Activated CD8-positive, alpha-beta memory T cell treated with anti-CD3 and anti-CD28 coated beads, Interleukin-2, amount 50 U/mL, for 4 hours (primary cell): ENCODE measurements at regions not wholly inside any gene's neighbourhood (a gene's known extent, or its start where the extent isn't known, plus 50 kb on each side); places are given as distances from the start of the nearest gene placed in this dataset.

Experiments
- DNase-seq: peaks from one replicate; pipeline ENCODE4 v3.0.0-alpha.2; 2020

- no peak for DNase-seq
Observed at GRCh38 chr15:62447742-62448141, 282.7 kb upstream of the C2CD4B start.

GRCh38 chr15:62449638-62450037, 284.6 kb upstream of the C2CD4B start:
- no peak for DNase-seq

- DNase-seq = no peak
Observed at GRCh38 chr15:62450061-62450460, 285.0 kb upstream of the C2CD4B start.

GRCh38 chr15:62452026-62452425, 286.9 kb upstream of the C2CD4B start:
- no peak for DNase-seq

- DNase-seq = no peak
Observed at GRCh38 chr15:62452667-62453066, 287.6 kb upstream of the C2CD4B start.

- no peak for DNase-seq
Observed at GRCh38 chr15:62453375-62453774, 288.3 kb upstream of the C2CD4B start.

GRCh38 chr15:62453981-62454380, 288.9 kb upstream of the C2CD4B start:
- no peak for DNase-seq

GRCh38 chr15:62454567-62455172, 289.6 kb upstream of the C2CD4B start:
- no peak for DNase-seq

GRCh38 chr15:62455441-62455921, 290.4 kb upstream of the C2CD4B start:
- no peak for DNase-seq

GRCh38 chr15:62456011-62456920, 291.2 kb upstream of the C2CD4B start:
- no peak for DNase-seq

GRCh38 chr15:62457100-62457499, 292.0 kb upstream of the C2CD4B start:
- DNase-seq = no peak

- no peak for DNase-seq
Observed at GRCh38 chr15:62459875-62460274, 294.8 kb upstream of the C2CD4B start.

- no peak for DNase-seq
Observed at GRCh38 chr15:62462268-62462667, 297.2 kb upstream of the C2CD4B start.

- DNase-seq = no peak
Observed at GRCh38 chr15:62462721-62463120, 297.6 kb upstream of the C2CD4B start.

GRCh38 chr15:62464705-62465104, 299.6 kb upstream of the C2CD4B start:
- DNase-seq = no peak

- no peak for DNase-seq
Observed at GRCh38 chr15:62465173-62465572, 300.1 kb upstream of the C2CD4B start.

- no peak for DNase-seq
Observed at GRCh38 chr15:62469478-62469873, 304.4 kb upstream of the C2CD4B start.

- no peak for DNase-seq
Observed at GRCh38 chr15:62469874-62470688, 305.0 kb upstream of the C2CD4B start.

GRCh38 chr15:62472616-62473299, 307.7 kb upstream of the C2CD4B start:
- DNase-seq = no peak

- DNase-seq = no peak
Observed at GRCh38 chr15:62474021-62474770, 309.1 kb upstream of the C2CD4B start.

GRCh38 chr15:62474771-62475124, 309.7 kb upstream of the C2CD4B start:
- DNase-seq = no peak

- DNase-seq = no peak
Observed at GRCh38 chr15:62475591-62475990, 310.5 kb upstream of the C2CD4B start.
